Spleen (tissue), 11 donors: ENCODE measurements at regions not wholly inside any gene's neighbourhood (a gene's known extent, or its start where the extent isn't known, plus 50 kb on each side); places are given as distances from the start of the nearest gene placed in this dataset.

Source experiments
- DNase-seq: peaks from one replicate; pipeline ENCODE4 v3.0.0-alpha.2; 2020
- H3K27ac ChIP-seq, 8 donors: fragments of 200-600 bp; sonication (generic) in 7 of 8; 1 replicate in 4 of 8; 2 replicates in 4 of 8; pipeline versions ENCODE4 v1.5.0 to v1.8.0; 2016 to 2021; ENCODE audit warnings: inconsistent platforms in 4 of 8, mild to moderate bottlenecking in 4 of 8, moderate library complexity in 1 of 8
- H3K27me3 ChIP-seq, 7 donors: fragments of 200-600 bp; sonication (generic) in 6 of 7; replicated peaks in 1 of 7; 1 replicate in 4 of 7; 2 replicates in 3 of 7; pipeline versions ENCODE4 v1.5.0 to v1.8.0; 2016 to 2021; ENCODE audit warnings: inconsistent platforms in 3 of 7, mild to moderate bottlenecking in 1 of 7
- H3K36me3 ChIP-seq, 6 donors: fragments of 200-600 bp; sonication (generic) in 5 of 6; 1 replicate in 4 of 6; 2 replicates in 2 of 6; pipeline versions ENCODE4 v1.5.0 to v1.8.0; 2016 to 2021; ENCODE audit warnings: inconsistent platforms in 2 of 6
- H3K4me1 ChIP-seq, 6 donors: fragments of 200-600 bp; sonication (generic) in 5 of 6; 1 replicate in 3 of 6; 2 replicates in 3 of 6; pipeline versions ENCODE4 v1.5.0 to v1.8.0; 2016 to 2021; ENCODE audit warnings: inconsistent platforms in 3 of 6
- H3K4me3 ChIP-seq, 8 donors: fragments of 200-600 bp; sonication (generic) in 7 of 8; 1 replicate in 4 of 8; 2 replicates in 4 of 8; pipeline versions ENCODE4 v1.5.0 to v1.8.0; 2016 to 2021; ENCODE audit warnings: inconsistent platforms in 4 of 8, mild to moderate bottlenecking in 4 of 8, moderate library complexity in 2 of 8
- H3K9me3 ChIP-seq, 8 donors: fragments of 200-600 bp; sonication (generic) in 7 of 8; 1 replicate in 4 of 8; 2 replicates in 4 of 8; pipeline versions ENCODE4 v1.5.0 to v1.8.0; 2016 to 2021; ENCODE audit warnings: inconsistent platforms in 4 of 8
- CTCF ChIP-seq, 11 experiments: fragments of 200-600 bp in 7 of 11; fragments of 450-650 bp in 4 of 11; sonication (generic) in 4 of 11; IDR thresholded peaks in 8 of 11; conservative IDR thresholded peaks in 3 of 11; 1 replicate in 7 of 11; 2 replicates in 4 of 11; pipeline versions ENCODE4 v1.4.0 to v1.8.0; 2016 to 2021; ENCODE audit warnings: antibody characterized with exemption in 11 of 11, inconsistent platforms in 4 of 11, mild to moderate bottlenecking in 1 of 11
- POLR2A ChIP-seq, 3 donors: fragments of 450-650 bp; IDR thresholded peaks; one replicate each; pipeline ENCODE4 v1.5.1; 2017; ENCODE audit warnings: antibody characterized with exemption in 3 of 3, mild to moderate bottlenecking in 1 of 3
- POLR2AphosphoS5 ChIP-seq, 3 donors: sonication (generic); formaldehyde crosslinking; IDR thresholded peaks; one replicate each; pipeline ENCODE4 v1.5.1; 2017; ENCODE audit warnings: antibody characterized with exemption in 3 of 3
- WGBS, 5 donors: extraction: QIAGEN DNeasy Blood & Tissue Kit in 3 of 5; methylation state at CpG; one replicate each; pipeline versions ENCODE4 v1.1.5 to v1.1.7; 2013 to 2018; 5-methylcytosine and 5-hydroxymethylcytosine counted together
- intact Hi-C: fragments of 100-400 bp; cut with DNase I; formaldehyde crosslinking; loops from one replicate; pipeline ENCODE4 v1.15.0; 2023; ENCODE audit warnings: low total_unique reads
- donor health status: healthy with polysubstance abuse.
- donor health status: DM: no; HTN: no; CAD: no; lungs with moderate emphysema.
- donor health status: DM: no; HTN: no; CAD: no.
- donor health status: Bipolar disorder and iron deficiency.
- donor health status: healthy.
- donor health status: DM: no; HTN: no; CAD: no.
- donor health status: DM: yes; HTN: yes; CAD: no.

GRCh38 chr11:115751243-115752015, 247.2 kb upstream of the CADM1 start:
- intact Hi-C loops, result no loop called here
- H3K4me3 ChIP-seq, result no peak overlapping the region
- WGBS, 5 donors, result 66 to 69% (median 68%) methylated on average over 6 of the region's 6 CpGs
- TF ChIP-seq POLR2AphosphoS5 (IDR thresholded peaks at IDR 0.05) (no peak), CTCF (IDR thresholded peaks at IDR 0.05 in 8 of 11, conservative IDR thresholded peaks at IDR 0.05 in 3 of 11) (no peak), POLR2A (IDR thresholded peaks at IDR 0.05) (no peak)
- no peaks in the 10 kb centered on the region for H3K36me3 ChIP-seq
- peaks cover 0 to 9% (median 0%) of the 10 kb centered on the region in 7 donors for H3K27me3 ChIP-seq
- no peaks in the 10 kb centered on the region for H3K9me3 ChIP-seq
- DNase-seq, result no peak
- H3K27ac ChIP-seq, result no peak overlapping the region
- H3K4me1 ChIP-seq, result peaks cover 0 to 5% (median 0%) of the 10 kb centered on the region in 6 donors

GRCh38 chr11:115745610-115746512, 241.6 kb upstream of the CADM1 start:
- TF ChIP-seq POLR2A (IDR thresholded peaks at IDR 0.05) (no peak), POLR2AphosphoS5 (IDR thresholded peaks at IDR 0.05) (no peak)
- WGBS, 5 donors, result 81 to 86% (median 83%) methylated on average over 22 of the region's 22 CpGs
- H3K27me3 ChIP-seq, result peaks cover 0 to 14% (median 0%) of the 10 kb centered on the region in 7 donors
- H3K4me3 ChIP-seq, result no peak overlapping the region
- intact Hi-C loops, result no loop called here
- H3K27ac ChIP-seq, result no peak overlapping the region
- H3K4me1 ChIP-seq, result peaks cover 0 to 5% (median 0%) of the 10 kb centered on the region in 6 donors
- no peak for DNase-seq
- no peaks in the 10 kb centered on the region for H3K9me3 ChIP-seq
- no peaks in the 10 kb centered on the region for H3K36me3 ChIP-seq

GRCh38 chr11:115745066-115745465, 240.9 kb upstream of the CADM1 start:
- no peak overlapping the region for H3K27ac ChIP-seq
- no peak overlapping the region for H3K4me3 ChIP-seq
- TF ChIP-seq POLR2AphosphoS5 (IDR thresholded peaks at IDR 0.05) (no peak), CTCF (IDR thresholded peaks at IDR 0.05 in 8 of 11, conservative IDR thresholded peaks at IDR 0.05 in 3 of 11) (no peak), POLR2A (IDR thresholded peaks at IDR 0.05) (no peak)
- DNase-seq, result no peak
- intact Hi-C loops, result no loop called here
- 71 to 80% (median 74%) methylated on average over 7 of the region's 7 CpGs for WGBS, 5 donors
- H3K4me1 ChIP-seq, result peaks cover 0 to 5% (median 0%) of the 10 kb centered on the region in 6 donors
- no peaks in the 10 kb centered on the region for H3K9me3 ChIP-seq
- peaks cover 0 to 14% (median 0%) of the 10 kb centered on the region in 7 donors for H3K27me3 ChIP-seq
- H3K36me3 ChIP-seq, result no peaks in the 10 kb centered on the region

- H3K9me3 ChIP-seq, result no peaks in the 10 kb centered on the region
- intact Hi-C loops, result no loop called here
- 77 to 86% (median 82%) methylated on average over 9 of the region's 9 CpGs for WGBS, 5 donors
- H3K36me3 ChIP-seq, result no peaks in the 10 kb centered on the region
- DNase-seq, result no peak
- no peak overlapping the region for H3K27ac ChIP-seq
- TF ChIP-seq POLR2A (IDR thresholded peaks at IDR 0.05) (no peak), POLR2AphosphoS5 (IDR thresholded peaks at IDR 0.05) (no peak), CTCF (IDR thresholded peaks at IDR 0.05 in 8 of 11, conservative IDR thresholded peaks at IDR 0.05 in 3 of 11) (no peak)
- H3K4me1 ChIP-seq, result peaks cover 0 to 5% (median 0%) of the 10 kb centered on the region in 6 donors
- H3K4me3 ChIP-seq, result no peak overlapping the region
- peaks cover 0 to 14% (median 0%) of the 10 kb centered on the region in 7 donors for H3K27me3 ChIP-seq
Observed at GRCh38 chr11:115743719-115744118, 239.5 kb upstream of the CADM1 start.
